ENCODE measurements at regions not wholly inside any gene's neighbourhood (a gene's known extent, or its start where the extent isn't known, plus 50 kb on each side); places are given as distances from the start of the nearest gene placed in this dataset.

GRCh38 chr2:156697906-156698305, 261.7 kb downstream of the GPD2 start:
- no peak for DNase-seq

GRCh38 chr2:156700681-156701080, 264.5 kb downstream of the GPD2 start:
- no peak for DNase-seq

- DNase-seq: no peak
Measured at GRCh38 chr2:156702541-156702940, 266.4 kb downstream of the GPD2 start.

GRCh38 chr2:156703642-156704041, 267.5 kb downstream of the GPD2 start:
- DNase-seq: no peak

- DNase-seq: no peak
Measured at GRCh38 chr2:156704132-156704531, 268.0 kb downstream of the GPD2 start.

- no peak for DNase-seq
Measured at GRCh38 chr2:156704617-156705016, 268.4 kb downstream of the GPD2 start.

GRCh38 chr2:156706576-156706975, 270.4 kb downstream of the GPD2 start:
- DNase-seq: no peak

GRCh38 chr2:156708051-156708450, 271.9 kb downstream of the GPD2 start:
- no peak for DNase-seq

GRCh38 chr2:156709091-156709490, 272.9 kb downstream of the GPD2 start:
- no peak for DNase-seq

- no peak for DNase-seq
Measured at GRCh38 chr2:156719036-156719435, 282.9 kb downstream of the GPD2 start.

GRCh38 chr2:156727867-156728266, 291.7 kb downstream of the GPD2 start:
- no peak for DNase-seq

- no peak for DNase-seq
Measured at GRCh38 chr2:156728328-156728727, 292.1 kb downstream of the GPD2 start.

GRCh38 chr2:156731506-156731905, 295.3 kb downstream of the GPD2 start:
- no peak for DNase-seq

- no peak for DNase-seq
Measured at GRCh38 chr2:156736950-156737349, 300.8 kb downstream of the GPD2 start.

GRCh38 chr2:156739301-156739700, 303.1 kb downstream of the GPD2 start:
- DNase-seq: no peak

GRCh38 chr2:156745619-156746018, 309.4 kb downstream of the GPD2 start:
- no peak for DNase-seq

- DNase-seq: no peak
Measured at GRCh38 chr2:156748221-156748620, 312.0 kb downstream of the GPD2 start.

GRCh38 chr2:156752042-156752441, 315.9 kb downstream of the GPD2 start:
- DNase-seq: no peak

GRCh38 chr2:156753766-156754165, 317.6 kb downstream of the GPD2 start:
- no peak for DNase-seq

- DNase-seq: no peak
Measured at GRCh38 chr2:156756516-156756915, 320.3 kb downstream of the GPD2 start.

GRCh38 chr2:156763174-156763573, 327.0 kb downstream of the GPD2 start:
- no peak for DNase-seq

GRCh38 chr2:156765043-156765442, 328.9 kb downstream of the GPD2 start:
- no peak for DNase-seq

GRCh38 chr2:156765450-156765849, 329.3 kb downstream of the GPD2 start:
- no peak for DNase-seq

GRCh38 chr2:156769802-156770201, 333.6 kb downstream of the GPD2 start:
- no peak for DNase-seq

GRCh38 chr2:156778916-156779315, 342.7 kb downstream of the GPD2 start:
- no peak for DNase-seq
